MM.1S (cell line): ENCODE measurements at regions not wholly inside any gene's neighbourhood (a gene's known extent, or its start where the extent isn't known, plus 50 kb on each side); places are given as distances from the start of the nearest gene placed in this dataset.

ENCODE experiments used
- CTCF ChIP-seq: fragments of 300-600 bp; sonication (generic); IDR thresholded peaks from 2 replicates; pipeline ENCODE4 v1.5.1; 2016; ENCODE audit warnings: antibody characterized with exemption, low read length, mixed read lengths
- EZH2 ChIP-seq: fragments of 300-600 bp; sonication (generic); optimal IDR thresholded peaks from 2 replicates; pipeline ENCODE3; 2017; ENCODE audit warnings: low read depth, mild to moderate bottlenecking, antibody characterized with exemption, low read length, mixed read lengths

GRCh38 chr18:25423267-25423666 lies 71.3 kb upstream of the ZNF521 start:
- no peak for TF ChIP-seq CTCF
- no peak for TF ChIP-seq EZH2
